ENCODE measurements at regions not wholly inside any gene's neighbourhood (a gene's known extent, or its start where the extent isn't known, plus 50 kb on each side); places are given as distances from the start of the nearest gene placed in this dataset.

DNA sequence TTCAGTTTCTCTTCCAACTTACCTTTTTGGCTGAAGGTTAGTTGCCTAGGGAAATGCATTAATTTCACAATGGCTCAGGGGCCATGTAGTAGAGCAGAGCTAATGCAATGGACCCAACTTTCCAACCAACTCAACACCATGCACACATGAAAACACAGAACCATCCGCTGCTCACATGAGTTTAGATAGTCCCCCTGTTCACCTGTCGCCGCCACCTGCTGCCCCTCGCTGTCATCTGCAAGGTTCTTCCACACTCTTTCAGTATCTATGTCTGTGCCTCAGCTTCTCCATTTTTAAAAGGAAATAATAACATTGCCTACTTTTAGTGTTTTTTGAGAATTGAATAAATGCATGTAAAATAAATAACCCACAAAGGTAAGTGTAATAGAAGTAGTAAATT lies 585.6 kb downstream of the ETNK1 start:
- intact Hi-C loops (cut with micrococcal nuclease), result no loop called here
- no peaks in the 10 kb centered on the region for H3K4me1 ChIP-seq
- H3K27me3 ChIP-seq (ENCODE audit: low read depth), result no peaks in the 10 kb centered on the region
- no peak overlapping the region for H3K27ac ChIP-seq (replicated peaks)
- no peaks in the 10 kb centered on the region for H3K36me3 ChIP-seq
- TF ChIP-seq, protein P1, sequence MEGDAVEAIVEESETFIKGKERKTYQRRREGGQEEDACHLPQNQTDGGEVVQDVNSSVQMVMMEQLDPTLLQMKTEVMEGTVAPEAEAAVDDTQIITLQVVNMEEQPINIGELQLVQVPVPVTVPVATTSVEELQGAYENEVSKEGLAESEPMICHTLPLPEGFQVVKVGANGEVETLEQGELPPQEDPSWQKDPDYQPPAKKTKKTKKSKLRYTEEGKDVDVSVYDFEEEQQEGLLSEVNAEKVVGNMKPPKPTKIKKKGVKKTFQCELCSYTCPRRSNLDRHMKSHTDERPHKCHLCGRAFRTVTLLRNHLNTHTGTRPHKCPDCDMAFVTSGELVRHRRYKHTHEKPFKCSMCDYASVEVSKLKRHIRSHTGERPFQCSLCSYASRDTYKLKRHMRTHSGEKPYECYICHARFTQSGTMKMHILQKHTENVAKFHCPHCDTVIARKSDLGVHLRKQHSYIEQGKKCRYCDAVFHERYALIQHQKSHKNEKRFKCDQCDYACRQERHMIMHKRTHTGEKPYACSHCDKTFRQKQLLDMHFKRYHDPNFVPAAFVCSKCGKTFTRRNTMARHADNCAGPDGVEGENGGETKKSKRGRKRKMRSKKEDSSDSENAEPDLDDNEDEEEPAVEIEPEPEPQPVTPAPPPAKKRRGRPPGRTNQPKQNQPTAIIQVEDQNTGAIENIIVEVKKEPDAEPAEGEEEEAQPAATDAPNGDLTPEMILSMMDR (IDR thresholded peaks at IDR 0.05; ENCODE audit: borderline replicate concordance), result no peak
- H3K4me3 ChIP-seq, result no peak overlapping the region
- no peak for DNase-seq
- peaks cover 22% of the 10 kb centered on the region for H3K9me3 ChIP-seq (replicated peaks)

- TF ChIP-seq, protein P1 (IDR thresholded peaks at IDR 0.05; ENCODE audit: borderline replicate concordance), result no peak
- Histone ChIP-seq H3K4me3 (no peak overlapping the region), H3K4me1 (no peaks in the 10 kb centered on the region), H3K27ac (replicated peaks) (no peak overlapping the region), H3K36me3 (no peaks in the 10 kb centered on the region), H3K9me3 (replicated peaks) (peaks cover 30% of the 10 kb centered on the region), H3K27me3 (ENCODE audit: low read depth) (no peaks in the 10 kb centered on the region)
- intact Hi-C loops (cut with micrococcal nuclease), result no loop called here
- DNase-seq, result no peak
Observed at GRCh38 chr12:23211384-23212320, 586.7 kb downstream of the ETNK1 start.

DNA sequence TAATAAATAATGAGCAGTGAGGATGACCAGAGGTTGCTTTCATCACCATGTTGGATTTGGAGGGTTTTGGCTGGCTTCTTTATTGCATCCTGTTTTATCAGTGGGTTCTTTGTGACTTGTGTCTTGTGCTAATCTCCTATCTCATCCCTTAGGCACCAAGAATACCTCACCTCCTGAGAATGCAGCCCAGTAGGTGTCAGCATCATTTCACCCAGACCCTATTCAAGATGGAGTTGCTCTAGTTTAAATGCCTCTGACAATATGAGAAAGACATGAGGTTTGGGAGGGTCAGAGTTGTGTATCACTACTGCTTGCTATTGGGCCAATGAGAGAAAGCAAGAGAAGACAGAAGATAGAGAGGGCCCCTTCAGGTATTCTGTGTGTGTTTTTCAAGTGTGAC lies 592.2 kb downstream of the ETNK1 start:
- intact Hi-C loops (cut with micrococcal nuclease), result no loop called here
- H3K36me3 ChIP-seq, result no peaks in the 10 kb centered on the region
- TF ChIP-seq, protein P1 (IDR thresholded peaks at IDR 0.05; ENCODE audit: borderline replicate concordance), result no peak
- no peaks in the 10 kb centered on the region for H3K4me1 ChIP-seq
- H3K4me3 ChIP-seq, result no peak overlapping the region
- no peak overlapping the region for H3K27ac ChIP-seq (replicated peaks)
- DNase-seq, result no peak
- no peaks in the 10 kb centered on the region for H3K27me3 ChIP-seq (ENCODE audit: low read depth)
- H3K9me3 ChIP-seq (replicated peaks), result peaks cover 30% of the 10 kb centered on the region

- Histone ChIP-seq H3K4me3 (no peak overlapping the region), H3K4me1 (no peaks in the 10 kb centered on the region), H3K9me3 (replicated peaks) (peaks cover 30% of the 10 kb centered on the region), H3K27me3 (ENCODE audit: low read depth) (no peaks in the 10 kb centered on the region), H3K36me3 (no peaks in the 10 kb centered on the region), H3K27ac (replicated peaks) (no peak overlapping the region)
- no peak for DNase-seq
- intact Hi-C loops (cut with micrococcal nuclease), result no loop called here
- TF ChIP-seq, protein P1 (IDR thresholded peaks at IDR 0.05; ENCODE audit: borderline replicate concordance), result no peak
Observed at GRCh38 chr12:23217667-23218066, 592.7 kb downstream of the ETNK1 start.

GRCh38 chr12:23221066-23221465 lies 596.1 kb downstream of the ETNK1 start:
- DNase-seq, result no peak
- H3K36me3 ChIP-seq, result no peaks in the 10 kb centered on the region
- H3K9me3 ChIP-seq (replicated peaks), result peaks cover 3% of the 10 kb centered on the region
- TF ChIP-seq, protein P1 (IDR thresholded peaks at IDR 0.05; ENCODE audit: borderline replicate concordance), result peak; percentile 40
- no peak overlapping the region for H3K4me3 ChIP-seq
- H3K27me3 ChIP-seq (ENCODE audit: low read depth), result no peaks in the 10 kb centered on the region
- intact Hi-C loops (cut with micrococcal nuclease), result no loop called here
- no peak overlapping the region for H3K27ac ChIP-seq (replicated peaks)
- H3K4me1 ChIP-seq, result peaks cover 11% of the 10 kb centered on the region

Measured in left ventricle myocardium inferior (tissue), 1 donor.